MCF 10A (cell line): ENCODE measurements at regions not wholly inside any gene's neighbourhood (a gene's known extent, or its start where the extent isn't known, plus 50 kb on each side); places are given as distances from the start of the nearest gene placed in this dataset.

Source experiments
- BruUV-seq: library from RNA; stranded (reverse); fragments of 400-500 nt; replicated peaks from 2 replicates; lab custom pipeline; 2021; lab: Mats Ljungman, UMichigan
- CTCF ChIA-PET: fragments of 300-600 bp; sonication (Branson Sonifier 250); formaldehyde crosslinking; extraction: SDS; loops from one replicate; lab custom pipeline; 2021; ENCODE audit warnings: antibody characterized with exemption, inconsistent platforms; lab: Yijun Ruan, JAX
- POLR2A ChIA-PET: fragments of 300-600, 350-650 bp; sonication (Branson Sonifier 250); formaldehyde crosslinking; extraction: SDS; loops from one replicate; lab custom pipeline; 2020; ENCODE audit warnings: antibody characterized with exemption, inconsistent platforms; lab: Yijun Ruan, JAX
- DNase-seq: peaks from one replicate; pipeline ENCODE4 v3.0.0-alpha.2; 2018; ENCODE audit not compliant: unreplicated experiment
- H3K27ac Mint-ChIP-seq: one replicate; pipeline ENCODE4 v1.8.0; 2022; ENCODE audit warnings: mild to moderate bottlenecking, low read depth, mixed read lengths; ENCODE audit not compliant: unreplicated experiment
- H3K27me3 Mint-ChIP-seq: one replicate; pipeline ENCODE4 v1.8.0; 2022; ENCODE audit warnings: mixed read lengths; ENCODE audit not compliant: insufficient read depth, unreplicated experiment
- H3K36me3 Mint-ChIP-seq: one replicate; pipeline ENCODE4 v1.8.0; 2022; ENCODE audit warnings: mild to moderate bottlenecking, moderate library complexity, mixed read lengths; ENCODE audit not compliant: insufficient read depth, unreplicated experiment
- H3K4me1 Mint-ChIP-seq: one replicate; pipeline ENCODE4 v1.8.0; 2022; ENCODE audit warnings: mixed read lengths; ENCODE audit not compliant: insufficient read depth, unreplicated experiment
- H3K4me3 Mint-ChIP-seq: one replicate; pipeline ENCODE4 v1.8.0; 2022; ENCODE audit warnings: mild to moderate bottlenecking, moderate library complexity, mixed read lengths; ENCODE audit not compliant: unreplicated experiment
- H3K9me3 Mint-ChIP-seq: one replicate; pipeline ENCODE4 v1.8.0; 2022; ENCODE audit warnings: mixed read lengths; ENCODE audit not compliant: unreplicated experiment
- CTCF ChIP-seq: fragments of 200-600 bp; IDR thresholded peaks from one replicate; pipeline ENCODE4 v1.8.0; 2022; ENCODE audit warnings: antibody characterized with exemption, mild to moderate bottlenecking; ENCODE audit not compliant: unreplicated experiment
- intact Hi-C: fragments of 100-400 bp; cut with micrococcal nuclease; formaldehyde crosslinking; loops from 2 replicates; pipeline ENCODE4 v1.14.1; 2022

- no peak overlapping the region for H3K27ac Mint-ChIP-seq
- CTCF ChIA-PET, result no interaction called here
- H3K9me3 Mint-ChIP-seq, result peaks cover 32% of the 10 kb centered on the region
- no peak overlapping the region for H3K4me3 Mint-ChIP-seq
- DNase-seq, result no peak
- POLR2A ChIA-PET, result interaction anchor here (0.6 to 2.0 kb wide), 3 partner anchors 8 to 598 kb away, joined by 3 to 6 read pairs (median 3); no protein-coding TSS in a partner anchor
- intact Hi-C loops, result no loop called here
- H3K36me3 Mint-ChIP-seq, result no peaks in the 10 kb centered on the region
- no TSS peak for BruUV-seq
- H3K27me3 Mint-ChIP-seq, result no peaks in the 10 kb centered on the region
- H3K4me1 Mint-ChIP-seq, result no peaks in the 10 kb centered on the region
- TF ChIP-seq CTCF, result no peak
Measured at GRCh38 chr18:61277808-61278207, 55.4 kb upstream of the CDH20 start.

GRCh38 chr18:61281431-61281830, 51.8 kb upstream of the CDH20 start:
- DNase-seq, result no peak
- H3K27ac Mint-ChIP-seq, result no peak overlapping the region
- H3K9me3 Mint-ChIP-seq, result peaks cover 38% of the 10 kb centered on the region
- intact Hi-C loops, result no loop called here
- no TSS peak for BruUV-seq
- H3K36me3 Mint-ChIP-seq, result no peaks in the 10 kb centered on the region
- TF ChIP-seq CTCF, result no peak
- no peaks in the 10 kb centered on the region for H3K4me1 Mint-ChIP-seq
- no peak overlapping the region for H3K4me3 Mint-ChIP-seq
- ChIA-PET CTCF (no interaction called here), POLR2A (no interaction called here)
- H3K27me3 Mint-ChIP-seq, result no peaks in the 10 kb centered on the region

GRCh38 chr18:61282926-61283325, 50.3 kb upstream of the CDH20 start:
- no peak for DNase-seq
- no peak for TF ChIP-seq CTCF
- H3K4me3 Mint-ChIP-seq, result no peak overlapping the region

More at GRCh38 chr18:61282926-61283325, 50.3 kb upstream of the CDH20 start:
- Mint-ChIP-seq H3K27ac (no peak overlapping the region), H3K27me3 (no peaks in the 10 kb centered on the region), H3K9me3 (peaks cover 29% of the 10 kb centered on the region), H3K36me3 (no peaks in the 10 kb centered on the region), H3K4me1 (no peaks in the 10 kb centered on the region)
- no TSS peak for BruUV-seq
- ChIA-PET POLR2A (no interaction called here), CTCF (no interaction called here)
- intact Hi-C loops, result no loop called here
